ENCODE measurements at regions not wholly inside any gene's neighbourhood (a gene's known extent, or its start where the extent isn't known, plus 50 kb on each side); places are given as distances from the start of the nearest gene placed in this dataset.

DNA sequence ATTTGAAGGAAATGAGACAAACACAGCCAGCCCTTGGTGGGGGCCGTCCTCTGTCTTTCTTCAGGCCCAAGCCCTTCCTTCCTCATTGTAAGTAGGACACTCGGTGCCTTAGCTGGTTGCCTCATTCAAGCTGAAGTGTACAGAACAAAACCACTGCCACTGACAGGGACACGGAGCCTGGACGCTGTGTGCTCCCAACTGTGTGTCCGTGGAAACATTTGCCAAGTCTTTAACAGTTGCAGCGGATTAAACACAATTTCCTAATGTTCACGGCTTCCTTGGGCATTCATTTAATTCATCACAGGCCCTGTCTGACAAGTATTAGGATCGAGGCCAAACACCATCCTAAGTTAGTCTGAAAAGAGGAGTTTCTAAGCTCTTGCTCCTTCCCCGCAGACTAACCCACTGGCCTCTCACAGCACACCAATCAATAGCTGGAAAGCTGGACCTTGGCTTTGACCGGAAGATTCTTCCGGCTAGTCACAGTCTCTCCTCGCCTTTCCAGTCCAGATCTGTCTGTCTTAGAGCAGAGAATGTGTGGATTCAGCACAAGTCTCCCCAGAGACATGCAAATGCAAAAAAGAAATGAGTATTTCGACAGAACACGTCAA, 68.7 kb upstream of the ACSL3 start:
- TF ChIP-seq POLR2A (IDR thresholded peaks at IDR 0.05; ENCODE audit: borderline replicate concordance, extremely low read depth, insufficient read depth, insufficient read length) (no peak), CEBPB (IDR thresholded peaks at IDR 0.05; ENCODE audit: low read depth) (no peak), EZH2phosphoT487 (IDR thresholded peaks at IDR 0.05; ENCODE audit: borderline replicate concordance) (no peak), POLR2AphosphoS5 (IDR thresholded peaks at IDR 0.05; ENCODE audit: low read depth, low read length) (no peak)
- TF ChIP-seq, protein P1, sequence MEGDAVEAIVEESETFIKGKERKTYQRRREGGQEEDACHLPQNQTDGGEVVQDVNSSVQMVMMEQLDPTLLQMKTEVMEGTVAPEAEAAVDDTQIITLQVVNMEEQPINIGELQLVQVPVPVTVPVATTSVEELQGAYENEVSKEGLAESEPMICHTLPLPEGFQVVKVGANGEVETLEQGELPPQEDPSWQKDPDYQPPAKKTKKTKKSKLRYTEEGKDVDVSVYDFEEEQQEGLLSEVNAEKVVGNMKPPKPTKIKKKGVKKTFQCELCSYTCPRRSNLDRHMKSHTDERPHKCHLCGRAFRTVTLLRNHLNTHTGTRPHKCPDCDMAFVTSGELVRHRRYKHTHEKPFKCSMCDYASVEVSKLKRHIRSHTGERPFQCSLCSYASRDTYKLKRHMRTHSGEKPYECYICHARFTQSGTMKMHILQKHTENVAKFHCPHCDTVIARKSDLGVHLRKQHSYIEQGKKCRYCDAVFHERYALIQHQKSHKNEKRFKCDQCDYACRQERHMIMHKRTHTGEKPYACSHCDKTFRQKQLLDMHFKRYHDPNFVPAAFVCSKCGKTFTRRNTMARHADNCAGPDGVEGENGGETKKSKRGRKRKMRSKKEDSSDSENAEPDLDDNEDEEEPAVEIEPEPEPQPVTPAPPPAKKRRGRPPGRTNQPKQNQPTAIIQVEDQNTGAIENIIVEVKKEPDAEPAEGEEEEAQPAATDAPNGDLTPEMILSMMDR (IDR thresholded peaks at IDR 0.05 in 2 of 3, conservative IDR thresholded peaks at IDR 0.05 in 1 of 3; ENCODE audit: borderline replicate concordance in 1 of 3, insufficient read depth in 1 of 3, low read depth in 2 of 3, low read length in 2 of 3): no peak
